Stimulated activated CD4-positive, alpha-beta T cell treated with anti-CD3 and anti-CD28 coated beads, TNF-alpha, amount 100 ng/mL, for 48 hours (primary cell): ENCODE measurements at regions not wholly inside any gene's neighbourhood (a gene's known extent, or its start where the extent isn't known, plus 50 kb on each side); places are given as distances from the start of the nearest gene placed in this dataset.
"Not testable (repeated sequence)": the region's sequence is repeated elsewhere in the genome, so short reads cannot be mapped to it uniquely, and the experiment has no call there.

Experiments
- DNase-seq, 3 donors: peaks; one replicate each; pipeline ENCODE4 v3.0.0-alpha.2; 2020; ENCODE audit warnings: low read depth in 3 of 3

GRCh38 chr13:34675626-34676025 is 266.4 kb upstream of the NBEA start:
- no peak for DNase-seq

GRCh38 chr13:34678154-34678553 is 263.9 kb upstream of the NBEA start:
- DNase-seq: no peak

- DNase-seq: no peak
Measured at GRCh38 chr13:34681405-34681955, 260.6 kb upstream of the NBEA start.

- DNase-seq: no peak
Measured at GRCh38 chr13:34695063-34695462, 247.0 kb upstream of the NBEA start.

- DNase-seq: no peak
Measured at GRCh38 chr13:34696296-34696695, 245.8 kb upstream of the NBEA start.

- DNase-seq: no peak
Measured at GRCh38 chr13:34696741-34697140, 245.3 kb upstream of the NBEA start.

GRCh38 chr13:34698945-34699344 is 243.1 kb upstream of the NBEA start:
- DNase-seq: no peak

GRCh38 chr13:34700155-34700554 is 241.9 kb upstream of the NBEA start:
- no peak for DNase-seq

GRCh38 chr13:34701919-34702318 is 240.2 kb upstream of the NBEA start:
- no peak for DNase-seq

- DNase-seq: no peak
Measured at GRCh38 chr13:34708566-34709313, 233.3 kb upstream of the NBEA start.

- no peak for DNase-seq
Measured at GRCh38 chr13:34719060-34719875, 222.8 kb upstream of the NBEA start.

GRCh38 chr13:34720618-34721017 is 221.5 kb upstream of the NBEA start:
- DNase-seq: no peak

GRCh38 chr13:34721631-34722595 is 220.2 kb upstream of the NBEA start:
- no peak for DNase-seq

GRCh38 chr13:34722922-34723321 is 219.1 kb upstream of the NBEA start:
- no peak for DNase-seq

GRCh38 chr13:34730961-34731360 is 211.1 kb upstream of the NBEA start:
- no peak for DNase-seq

- no peak for DNase-seq
Measured at GRCh38 chr13:34731486-34731885, 210.6 kb upstream of the NBEA start.

GRCh38 chr13:34733721-34734120 is 208.3 kb upstream of the NBEA start:
- no peak for DNase-seq

- no peak for DNase-seq
Measured at GRCh38 chr13:34734932-34735331, 207.1 kb upstream of the NBEA start.

- DNase-seq: no peak
Measured at GRCh38 chr13:34738254-34738992, 203.6 kb upstream of the NBEA start.

GRCh38 chr13:34747056-34747455 is 195.0 kb upstream of the NBEA start:
- DNase-seq: not testable (repeated sequence)

- DNase-seq: no peak
Measured at GRCh38 chr13:34747507-34747906, 194.6 kb upstream of the NBEA start.
